Keratinocyte (primary cell): ENCODE measurements at regions not wholly inside any gene's neighbourhood (a gene's known extent, or its start where the extent isn't known, plus 50 kb on each side); places are given as distances from the start of the nearest gene placed in this dataset.

Source experiments
- DNase-seq: peaks from one replicate; pipeline ENCODE4 v3.0.0-alpha.2; 2011; ENCODE audit warnings: low read depth, missing footprints, low spot score
- FAIRE-seq: peaks from 2 replicates; lab custom pipeline; 2011; peaks lifted over from hg19 to GRCh38; lab: Jason Lieb, UNC
- H2AFZ ChIP-seq: 2 replicates; pipeline ENCODE4 v1.6.0; 2012; ENCODE audit warnings: low read length, control low read depth, inconsistent platforms; ENCODE audit not compliant: control insufficient read depth
- H3K27ac ChIP-seq: 2 replicates; pipeline ENCODE4 v1.5.1; 2011; ENCODE audit warnings: low read length; ENCODE audit not compliant: control insufficient read depth, insufficient read depth
- H3K27me3 ChIP-seq: 3 replicates; pipeline ENCODE4 v1.6.0; 2011; ENCODE audit warnings: low read length; ENCODE audit not compliant: control insufficient read depth, insufficient read depth; ENCODE audit errors: extremely low read depth
- H3K36me3 ChIP-seq, 2 experiments: 2 replicates in 1 of 2; 3 replicates in 1 of 2; pipeline ENCODE4 v1.5.1; 2011; ENCODE audit warnings: low read length in 2 of 2, mild to moderate bottlenecking in 1 of 2; ENCODE audit not compliant: control insufficient read depth in 2 of 2, insufficient read depth in 2 of 2; ENCODE audit errors: extremely low read depth in 1 of 2
- H3K4me1 ChIP-seq: 3 replicates; pipeline ENCODE4 v1.5.1; 2011; ENCODE audit warnings: low read length; ENCODE audit not compliant: control insufficient read depth, insufficient read depth; ENCODE audit errors: extremely low read depth
- H3K4me2 ChIP-seq: 3 replicates; pipeline ENCODE4 v1.6.0; 2011; ENCODE audit warnings: low read depth, low read length; ENCODE audit not compliant: control insufficient read depth, insufficient read depth; ENCODE audit errors: extremely low read depth
- H3K4me3 ChIP-seq, 3 experiments: fragments of 200-600 bp in 1 of 3; sonication (generic) in 1 of 3; 2 replicates in 2 of 3; 3 replicates in 1 of 3; pipeline ENCODE4 v1.5.1; 2011 to 2016; ENCODE audit warnings: low read length in 3 of 3, mild to moderate bottlenecking in 3 of 3, control low read depth in 2 of 3, inconsistent platforms in 1 of 3, low read depth in 1 of 3, mixed read lengths in 1 of 3, mixed run types in 1 of 3, moderate library complexity in 1 of 3; ENCODE audit not compliant: control insufficient read depth in 2 of 3, insufficient read depth in 2 of 3; ENCODE audit errors: extremely low read depth in 1 of 3
- H3K79me2 ChIP-seq: 2 replicates; pipeline ENCODE4 v1.6.0; 2012; ENCODE audit warnings: low read length; ENCODE audit not compliant: control insufficient read depth, insufficient read depth
- H3K9ac ChIP-seq: 3 replicates; pipeline ENCODE4 v1.6.0; 2011; ENCODE audit warnings: low read length; ENCODE audit not compliant: control insufficient read depth, insufficient read depth; ENCODE audit errors: extremely low read depth
- H3K9me1 ChIP-seq: 3 replicates; pipeline ENCODE4 v1.6.0; 2011; ENCODE audit warnings: low read length; ENCODE audit not compliant: control insufficient read depth, insufficient read depth; ENCODE audit errors: extremely low read depth
- H3K9me3 ChIP-seq: 2 replicates; pipeline ENCODE4 v1.5.1; 2012; ENCODE audit warnings: low read depth, low read length; ENCODE audit not compliant: control insufficient read depth
- H4K20me1 ChIP-seq: 3 replicates; pipeline ENCODE4 v1.6.0; 2011; ENCODE audit warnings: low read length; ENCODE audit not compliant: control insufficient read depth, insufficient read depth; ENCODE audit errors: extremely low read depth
- CTCF ChIP-seq, 3 experiments: IDR thresholded peaks in 1 of 3; conservative IDR thresholded peaks in 1 of 3; optimal IDR thresholded peaks in 1 of 3; 2 replicates in 2 of 3; 3 replicates in 1 of 3; pipeline versions ENCODE3 to v1.5.1; 2011; ENCODE audit warnings: low read length in 3 of 3, mild to moderate bottlenecking in 3 of 3, moderate library complexity in 2 of 3, control low read depth in 1 of 3, inconsistent platforms in 1 of 3; ENCODE audit not compliant: insufficient read depth in 2 of 3; ENCODE audit errors: extremely low read depth in 1 of 3
- EZH2 ChIP-seq: IDR thresholded peaks from one replicate; pipeline ENCODE4 v1.6.1; 2012; ENCODE audit warnings: inconsistent platforms, mild to moderate bottlenecking, low read length, moderate library complexity
- dilution Hi-C: fragments of 300-500 bp; cut with MboI; formaldehyde crosslinking; loops from one replicate; pipeline ENCODE4 v1.7.0; 2020; ENCODE audit warnings: low sequenced_read_pairs; ENCODE audit not compliant: extremely low pct_ligation_motif_present

DNA sequence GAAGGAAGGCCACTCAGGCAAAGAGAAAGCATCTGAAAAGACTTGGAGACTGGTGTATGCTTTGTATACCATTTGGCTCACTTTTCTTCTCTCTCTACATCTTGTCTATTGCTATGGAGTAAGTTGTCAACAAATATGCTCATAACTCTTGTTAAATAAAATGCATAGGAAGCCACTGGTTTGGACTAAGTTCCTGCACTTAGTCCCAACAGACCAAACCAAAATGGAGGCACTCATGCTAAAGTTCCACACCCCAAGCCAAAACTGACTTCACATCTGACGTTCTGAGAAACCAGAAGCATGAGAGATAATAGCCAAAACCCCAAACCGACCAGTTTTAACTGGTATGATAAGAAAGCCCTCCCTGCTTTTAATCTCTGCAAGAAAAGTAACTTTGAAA is 135.3 kb upstream of the LYPLAL1 start:
- Histone ChIP-seq H3K9me1 (no peaks in the 10 kb centered on the region), H3K36me3 (no peaks in the 10 kb centered on the region), H3K4me1 (peaks cover 5% of the 10 kb centered on the region), H3K4me2 (no peak overlapping the region), H3K27me3 (no peaks in the 10 kb centered on the region), H3K4me3 (no peak overlapping the region), H3K9me3 (no peaks in the 10 kb centered on the region), H3K79me2 (no peaks in the 10 kb centered on the region), H3K27ac (no peak overlapping the region), H2AFZ (no peak overlapping the region), H3K9ac (no peak overlapping the region), H4K20me1 (no peaks in the 10 kb centered on the region)
- DNase-seq: no peak
- TF ChIP-seq CTCF (optimal IDR thresholded peaks at IDR 0.05 in 1 of 3, IDR thresholded peaks at IDR 0.05 in 1 of 3, conservative IDR thresholded peaks at IDR 0.05 in 1 of 3; ENCODE audit: extremely low read depth in 1 of 3, insufficient read depth in 2 of 3, low read length in 3 of 3) (no peak), EZH2 (no peak)
- dilution Hi-C loops: no loop called here
- no peak for FAIRE-seq

DNA sequence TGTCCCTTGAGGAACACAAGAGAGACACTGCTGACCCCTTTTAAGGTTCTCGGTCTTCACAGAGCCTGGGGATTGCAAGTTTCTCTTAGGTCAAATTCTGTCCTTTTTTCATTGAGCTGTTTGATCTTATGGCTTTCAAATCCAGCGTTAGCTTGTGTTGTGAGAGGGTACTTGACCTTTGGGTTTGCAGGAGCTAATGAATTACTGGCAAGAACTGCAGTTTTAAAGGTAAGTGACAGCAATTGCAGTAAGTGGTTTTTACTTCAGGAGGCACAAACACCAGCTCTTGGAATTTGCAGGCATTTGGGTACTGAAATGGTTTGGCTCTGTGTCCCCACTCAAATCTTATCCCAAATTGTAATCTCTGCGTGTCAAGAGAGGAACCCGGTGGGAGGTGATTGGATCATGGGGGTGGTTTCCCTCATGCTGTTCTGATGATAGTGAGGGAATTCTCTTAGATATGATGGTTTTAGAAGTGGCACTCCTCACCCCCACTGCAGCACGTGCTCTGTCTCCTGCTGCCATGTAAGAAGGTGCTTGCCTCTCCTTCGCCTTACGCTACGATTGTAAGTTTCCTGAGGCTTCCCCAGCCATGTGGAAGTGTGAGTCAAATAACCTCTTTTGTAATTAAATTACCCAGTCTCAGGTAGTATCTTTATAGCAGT is 134.5 kb upstream of the LYPLAL1 start:
- FAIRE-seq (no peak), DNase-seq (no peak)
- no peaks in the 10 kb centered on the region for H3K27me3 ChIP-seq
- H3K4me1 ChIP-seq: peaks cover 5% of the 10 kb centered on the region
- H3K4me3 ChIP-seq: no peak overlapping the region
- H3K79me2 ChIP-seq: no peaks in the 10 kb centered on the region
- H2AFZ ChIP-seq: no peak overlapping the region
- H3K4me2 ChIP-seq: no peak overlapping the region
- H3K9ac ChIP-seq: no peak overlapping the region
- H4K20me1 ChIP-seq: no peaks in the 10 kb centered on the region
- H3K9me3 ChIP-seq: no peaks in the 10 kb centered on the region
- H3K27ac ChIP-seq: no peak overlapping the region
- TF ChIP-seq EZH2 (no peak), CTCF (optimal IDR thresholded peaks at IDR 0.05 in 1 of 3, IDR thresholded peaks at IDR 0.05 in 1 of 3, conservative IDR thresholded peaks at IDR 0.05 in 1 of 3; ENCODE audit: extremely low read depth in 1 of 3, insufficient read depth in 2 of 3, low read length in 3 of 3) (no peak)
- dilution Hi-C loops: no loop called here
- no peaks in the 10 kb centered on the region for H3K36me3 ChIP-seq
- no peaks in the 10 kb centered on the region for H3K9me1 ChIP-seq
